ENCODE measurements at regions not wholly inside any gene's neighbourhood (a gene's known extent, or its start where the extent isn't known, plus 50 kb on each side); places are given as distances from the start of the nearest gene placed in this dataset.

- TF ChIP-seq CTCF (conservative IDR thresholded peaks at IDR 0.05; ENCODE audit: low read depth, low read length): no peak
- TF ChIP-seq EZH2 (IDR thresholded peaks at IDR 0.05; ENCODE audit: borderline replicate concordance, low read depth, low read length, poor library complexity, severe bottlenecking): no peak
These were observed 419.9 kb downstream of the ARL4A start for GRCh38 chr7:13107291-13107690.
